AG09319 (cell line): ENCODE measurements at regions not wholly inside any gene's neighbourhood (a gene's known extent, or its start where the extent isn't known, plus 50 kb on each side); places are given as distances from the start of the nearest gene placed in this dataset.
"Not testable (repeated sequence)": the region's sequence is repeated elsewhere in the genome, so short reads cannot be mapped to it uniquely, and the experiment has no call there.

Source experiments
- DNase-seq: peaks from one replicate; pipeline ENCODE4 v3.0.0-alpha.2; 2010; ENCODE audit warnings: low read depth; ENCODE audit errors: extremely low read depth
- TF ChIP-seq, protein P1 (sequence below): IDR thresholded peaks from 2 replicates; pipeline ENCODE4 v1.5.1; 2011; ENCODE audit warnings: low read depth, mild to moderate bottlenecking, inconsistent platforms, low read length, moderate library complexity

DNA sequence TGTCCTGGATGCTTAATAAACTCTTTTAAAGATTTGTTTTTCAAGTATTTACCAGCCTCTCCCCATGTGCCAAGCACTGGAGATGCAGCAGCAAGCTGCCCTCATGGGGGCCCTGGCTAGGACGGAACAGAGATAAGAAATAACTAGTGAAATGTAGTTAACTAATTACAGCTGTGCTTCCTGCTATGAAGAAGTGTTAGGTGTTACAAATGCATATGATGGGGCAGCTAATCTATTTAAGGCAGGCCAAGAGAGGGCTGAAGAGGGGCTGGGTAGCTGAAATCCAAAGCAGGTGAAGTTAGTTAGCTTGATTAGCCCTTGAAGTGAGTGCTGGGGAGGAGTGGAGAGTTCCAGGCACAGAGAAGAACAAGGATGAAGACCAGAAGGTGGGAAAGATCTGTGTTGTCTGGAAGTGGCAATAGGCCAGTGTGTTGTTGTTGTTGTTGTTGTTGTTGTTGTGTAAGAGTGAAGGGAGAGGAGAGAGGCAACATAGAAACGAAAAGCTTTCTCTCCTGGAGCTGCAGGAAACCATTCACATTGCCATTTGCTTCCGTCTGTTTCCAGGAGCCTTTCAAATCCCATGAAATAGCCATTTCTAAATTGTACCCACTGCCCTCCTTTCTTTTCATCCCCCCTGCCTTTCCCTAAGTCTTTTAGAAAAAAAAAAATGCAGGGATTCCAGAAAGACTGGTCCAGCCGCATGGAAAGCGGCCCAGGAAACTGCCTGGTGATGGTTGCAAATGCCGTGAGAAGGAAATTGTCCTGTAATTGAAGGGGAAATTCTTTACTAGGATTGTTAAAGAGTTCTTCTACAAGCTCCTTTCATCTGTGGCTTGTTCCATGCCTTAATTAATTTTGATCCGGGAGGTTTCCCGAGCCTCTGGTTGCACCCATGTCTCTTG lies 119.6 kb downstream of the TFAP2C start:
- DNase-seq, result no peak
- TF ChIP-seq, protein P1, sequence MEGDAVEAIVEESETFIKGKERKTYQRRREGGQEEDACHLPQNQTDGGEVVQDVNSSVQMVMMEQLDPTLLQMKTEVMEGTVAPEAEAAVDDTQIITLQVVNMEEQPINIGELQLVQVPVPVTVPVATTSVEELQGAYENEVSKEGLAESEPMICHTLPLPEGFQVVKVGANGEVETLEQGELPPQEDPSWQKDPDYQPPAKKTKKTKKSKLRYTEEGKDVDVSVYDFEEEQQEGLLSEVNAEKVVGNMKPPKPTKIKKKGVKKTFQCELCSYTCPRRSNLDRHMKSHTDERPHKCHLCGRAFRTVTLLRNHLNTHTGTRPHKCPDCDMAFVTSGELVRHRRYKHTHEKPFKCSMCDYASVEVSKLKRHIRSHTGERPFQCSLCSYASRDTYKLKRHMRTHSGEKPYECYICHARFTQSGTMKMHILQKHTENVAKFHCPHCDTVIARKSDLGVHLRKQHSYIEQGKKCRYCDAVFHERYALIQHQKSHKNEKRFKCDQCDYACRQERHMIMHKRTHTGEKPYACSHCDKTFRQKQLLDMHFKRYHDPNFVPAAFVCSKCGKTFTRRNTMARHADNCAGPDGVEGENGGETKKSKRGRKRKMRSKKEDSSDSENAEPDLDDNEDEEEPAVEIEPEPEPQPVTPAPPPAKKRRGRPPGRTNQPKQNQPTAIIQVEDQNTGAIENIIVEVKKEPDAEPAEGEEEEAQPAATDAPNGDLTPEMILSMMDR, result no peak

DNA sequence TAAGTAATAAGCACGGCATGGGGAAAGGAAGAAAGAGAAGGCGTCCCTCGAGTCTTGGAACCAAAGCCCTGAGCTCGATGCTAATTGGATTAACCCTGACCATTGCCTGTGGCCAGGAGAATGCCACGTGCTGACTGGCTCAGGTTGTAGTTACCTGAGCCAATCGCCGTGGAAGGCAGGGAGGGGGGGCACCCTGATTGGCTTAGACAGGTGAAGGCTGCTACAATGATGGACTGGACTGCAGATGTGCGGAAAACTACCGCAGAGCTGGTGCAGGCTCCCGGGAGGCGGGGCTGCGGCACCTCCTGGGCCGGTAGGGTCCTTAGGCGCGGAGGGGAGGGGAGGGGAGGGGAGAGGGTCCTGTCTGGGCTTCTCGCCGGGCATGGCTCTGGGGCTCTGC lies 121.3 kb downstream of the TFAP2C start:
- TF ChIP-seq, protein P1, result no peak
- DNase-seq, result no peak

DNA sequence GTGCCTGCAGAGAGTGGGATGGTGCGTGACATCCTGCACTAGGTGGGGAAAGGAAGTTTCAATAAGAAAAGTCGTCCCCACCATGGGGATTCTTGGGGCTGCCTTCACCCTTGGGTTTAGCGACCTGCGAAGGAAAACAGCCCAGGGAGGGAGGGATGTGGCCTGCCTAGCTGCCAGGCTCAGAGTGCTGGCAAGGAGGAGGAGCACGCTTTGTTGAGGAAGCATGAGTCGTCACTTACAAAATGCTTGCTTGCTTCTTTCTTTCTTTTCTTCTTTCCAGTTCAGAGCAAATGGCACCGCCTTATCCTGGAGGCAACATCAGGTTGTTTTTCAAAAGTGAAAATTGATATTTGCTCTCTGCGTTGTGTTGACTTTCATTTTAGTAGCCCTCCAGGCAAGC lies 123.2 kb downstream of the TFAP2C start:
- TF ChIP-seq, protein P1, result no peak
- peak; percentile 58 for DNase-seq

DNA sequence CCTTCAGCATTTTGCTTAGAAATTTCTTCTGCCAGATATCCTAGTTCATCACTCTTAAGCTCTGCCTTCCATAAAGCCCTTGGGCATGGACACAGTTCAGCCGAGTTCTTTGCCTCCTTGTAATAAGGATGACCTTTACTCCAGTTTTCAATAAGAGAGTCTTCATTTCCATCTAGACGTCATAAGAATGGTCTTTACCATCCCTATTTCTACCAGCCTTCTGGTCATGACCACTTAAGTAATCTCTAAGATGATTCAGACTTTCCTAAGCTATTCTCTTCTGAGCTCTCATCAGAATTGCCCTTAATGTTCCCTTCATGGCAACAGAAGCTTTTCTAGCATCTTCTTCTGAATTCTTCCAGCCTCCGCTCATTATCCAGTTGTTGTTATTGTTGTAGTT lies 126.1 kb downstream of the TFAP2C start:
- no peak for DNase-seq
- TF ChIP-seq, protein P1, result no peak

DNA sequence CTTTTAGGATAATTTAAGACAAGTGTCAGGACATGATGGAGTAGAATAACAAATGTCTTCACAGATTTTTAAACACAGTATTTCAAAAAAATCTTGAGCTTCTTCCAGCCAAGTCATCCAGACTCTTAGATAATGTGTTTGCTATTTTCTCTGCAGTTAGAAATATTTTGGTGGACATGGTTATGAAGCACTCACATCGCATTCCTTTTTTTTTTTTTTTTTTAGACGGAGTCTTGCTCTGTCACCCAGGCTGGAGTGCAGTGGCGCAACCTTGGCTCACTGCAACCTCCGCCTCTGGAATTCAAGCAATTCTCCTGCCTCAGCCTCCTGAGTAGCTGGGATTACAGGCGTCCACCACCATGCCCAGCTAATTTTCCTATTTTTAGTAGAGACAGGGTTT lies 127.6 kb downstream of the TFAP2C start:
- not testable (repeated sequence) for DNase-seq

DNA sequence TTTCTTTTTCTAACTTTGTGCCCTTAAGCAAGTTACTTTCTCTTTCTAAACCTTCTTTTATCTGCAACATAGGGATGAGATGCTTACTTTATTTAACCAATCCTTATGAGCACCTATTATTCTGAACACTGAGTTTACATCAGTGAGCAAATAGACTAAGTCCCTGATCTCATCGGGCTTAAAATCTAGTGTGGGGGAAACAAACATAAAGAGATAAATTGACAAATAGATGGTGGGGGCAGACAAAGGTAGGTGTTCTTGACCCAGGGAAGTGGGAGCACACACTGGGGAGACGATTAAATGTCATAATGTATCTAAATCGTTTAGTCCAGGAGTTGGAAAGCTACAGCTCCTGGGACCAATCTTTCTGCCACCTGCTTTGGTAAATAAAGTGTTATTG lies 129.6 kb downstream of the TFAP2C start:
- TF ChIP-seq, protein P1, result no peak
- DNase-seq, result no peak

DNA sequence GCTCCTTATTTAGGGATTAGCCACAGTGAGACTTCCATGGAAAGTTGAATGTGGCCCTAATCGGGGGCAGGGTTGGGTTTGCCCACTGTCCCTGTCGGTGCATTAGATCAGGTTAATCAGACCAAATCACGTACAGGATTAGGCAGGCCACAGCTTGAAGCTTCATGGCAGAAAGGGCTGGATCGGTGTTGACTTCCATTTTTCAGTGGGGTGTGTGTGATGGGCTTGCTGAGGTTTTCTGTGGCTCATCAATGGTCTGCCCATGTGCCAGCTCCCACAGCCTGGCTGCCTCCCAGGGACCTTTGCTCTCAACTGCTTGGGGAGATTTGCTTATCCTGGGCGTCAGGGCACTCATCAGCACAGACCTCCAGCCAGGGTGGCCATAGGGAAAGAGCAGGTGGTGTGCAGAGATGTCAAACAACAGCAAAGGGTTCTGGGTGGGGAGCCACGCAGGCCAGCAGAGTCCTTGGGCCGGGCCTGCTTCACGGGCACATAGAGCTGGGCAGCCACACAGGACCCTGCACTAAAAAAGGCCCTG lies 130.7 kb downstream of the TFAP2C start:
- TF ChIP-seq, protein P1, result no peak
- no peak for DNase-seq

DNA sequence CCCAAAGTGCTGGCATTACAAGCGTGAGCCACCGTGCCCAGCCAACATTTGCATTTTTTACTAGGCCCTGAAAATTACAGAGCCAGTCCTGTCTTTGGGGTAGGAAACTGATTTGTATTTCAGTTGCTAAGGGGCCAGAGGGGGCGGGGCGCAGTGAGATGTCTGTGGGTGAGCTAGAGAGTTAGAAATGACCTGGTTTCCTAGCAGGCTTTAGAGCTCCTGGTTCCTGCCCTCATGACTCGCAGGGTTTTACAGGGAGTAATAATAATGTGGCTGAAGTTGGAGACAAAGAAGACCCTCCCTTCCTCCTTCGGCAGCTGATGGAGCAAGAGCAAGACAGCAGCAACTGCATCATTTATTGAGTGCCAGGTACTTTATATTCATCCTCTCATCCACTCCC lies 131.5 kb downstream of the TFAP2C start:
- TF ChIP-seq, protein P1, result no peak
- DNase-seq, result no peak
